ENCODE measurements at regions not wholly inside any gene's neighbourhood (a gene's known extent, or its start where the extent isn't known, plus 50 kb on each side); places are given as distances from the start of the nearest gene placed in this dataset.

GRCh38 chr9:129497005-129497812 lies 123.7 kb downstream of the C9orf50 start:
- TF ChIP-seq CTCF (conservative IDR thresholded peaks at IDR 0.05; ENCODE audit: low read depth, low read length): no peak
- no peak for TF ChIP-seq EZH2 (IDR thresholded peaks at IDR 0.05; ENCODE audit: borderline replicate concordance, low read depth, low read length, poor library complexity, severe bottlenecking)
